Esophagus squamous epithelium (tissue), 5 donors: ENCODE measurements at regions not wholly inside any gene's neighbourhood (a gene's known extent, or its start where the extent isn't known, plus 50 kb on each side); places are given as distances from the start of the nearest gene placed in this dataset.

Source experiments
- DNase-seq: peaks from one replicate; lab custom pipeline; 2025; lab: John Stamatoyannopoulos, UW
- H3K27ac ChIP-seq, 4 donors: fragments of 200-600 bp; sonication (generic); one replicate each; pipeline ENCODE4 v1.5.1; 2016 to 2019; ENCODE audit warnings: mild to moderate bottlenecking in 1 of 4
- H3K27me3 ChIP-seq, 4 donors: fragments of 200-600 bp; sonication (generic); 1 replicate in 3 of 4; 2 replicates in 1 of 4; pipeline versions ENCODE4 v1.5.1 to v1.6.0; 2017 to 2021; ENCODE audit warnings: antibody characterized with exemption in 1 of 4
- H3K36me3 ChIP-seq, 3 donors: fragments of 200-600 bp; sonication (generic); one replicate each; pipeline ENCODE4 v1.5.1; 2016 to 2019
- H3K4me1 ChIP-seq, 3 donors: fragments of 200-600 bp; sonication (generic); one replicate each; pipeline ENCODE4 v1.5.1; 2017 to 2019
- H3K4me3 ChIP-seq, 4 donors: fragments of 200-600 bp; sonication (generic); 1 replicate in 3 of 4; 2 replicates in 1 of 4; pipeline ENCODE4 v1.5.1; 2016 to 2019; ENCODE audit warnings: mild to moderate bottlenecking in 2 of 4, moderate library complexity in 1 of 4
- H3K9me3 ChIP-seq, 3 donors: fragments of 200-600 bp; sonication (generic); one replicate each; pipeline ENCODE4 v1.5.1; 2016 to 2019
- POLR2A ChIP-seq, 4 donors: fragments of 450-650 bp; IDR thresholded peaks; one replicate each; pipeline ENCODE4 v1.6.1; 2017; ENCODE audit warnings: antibody characterized with exemption in 4 of 4, mild to moderate bottlenecking in 4 of 4, moderate library complexity in 3 of 4
- WGBS, 2 donors: methylation state at CpG; one replicate each; pipeline ENCODE4 v1.1.5; 2018; 5-methylcytosine and 5-hydroxymethylcytosine counted together
- intact Hi-C: fragments of 100-400 bp; cut with DNase I; formaldehyde crosslinking; loops from one replicate; pipeline ENCODE4 v1.15.0; 2022
- TF ChIP-seq, protein P1 (sequence below), 6 experiments: fragments of 450-650 bp in 4 of 6; fragments of 200-600 bp in 2 of 6; sonication (generic) in 2 of 6; IDR thresholded peaks; one replicate each; pipeline ENCODE4 v1.5.1; 2016 to 2019; ENCODE audit warnings: antibody characterized with exemption in 6 of 6, mild to moderate bottlenecking in 4 of 6, moderate library complexity in 4 of 6
- donor health status: DM: yes; HTN: yes; CAD: no.

- Histone ChIP-seq H3K4me3 (no peak overlapping the region), H3K36me3 (no peaks in the 10 kb centered on the region), H3K27ac (no peak overlapping the region), H3K9me3 (no peaks in the 10 kb centered on the region), H3K27me3 (no peaks in the 10 kb centered on the region), H3K4me1 (no peaks in the 10 kb centered on the region)
- 81 to 84% methylated on average over 1 of the region's 1 CpG for WGBS, 2 donors
- intact Hi-C loops, result no loop called here
- DNase-seq, result no peak
- TF ChIP-seq POLR2A (IDR thresholded peaks at IDR 0.05), result no peak
- TF ChIP-seq, protein P1, sequence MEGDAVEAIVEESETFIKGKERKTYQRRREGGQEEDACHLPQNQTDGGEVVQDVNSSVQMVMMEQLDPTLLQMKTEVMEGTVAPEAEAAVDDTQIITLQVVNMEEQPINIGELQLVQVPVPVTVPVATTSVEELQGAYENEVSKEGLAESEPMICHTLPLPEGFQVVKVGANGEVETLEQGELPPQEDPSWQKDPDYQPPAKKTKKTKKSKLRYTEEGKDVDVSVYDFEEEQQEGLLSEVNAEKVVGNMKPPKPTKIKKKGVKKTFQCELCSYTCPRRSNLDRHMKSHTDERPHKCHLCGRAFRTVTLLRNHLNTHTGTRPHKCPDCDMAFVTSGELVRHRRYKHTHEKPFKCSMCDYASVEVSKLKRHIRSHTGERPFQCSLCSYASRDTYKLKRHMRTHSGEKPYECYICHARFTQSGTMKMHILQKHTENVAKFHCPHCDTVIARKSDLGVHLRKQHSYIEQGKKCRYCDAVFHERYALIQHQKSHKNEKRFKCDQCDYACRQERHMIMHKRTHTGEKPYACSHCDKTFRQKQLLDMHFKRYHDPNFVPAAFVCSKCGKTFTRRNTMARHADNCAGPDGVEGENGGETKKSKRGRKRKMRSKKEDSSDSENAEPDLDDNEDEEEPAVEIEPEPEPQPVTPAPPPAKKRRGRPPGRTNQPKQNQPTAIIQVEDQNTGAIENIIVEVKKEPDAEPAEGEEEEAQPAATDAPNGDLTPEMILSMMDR (IDR thresholded peaks at IDR 0.05), result no peak
These were observed 76.9 kb upstream of the PSMD7 start for GRCh38 chr16:74219706-74220105.

DNA sequence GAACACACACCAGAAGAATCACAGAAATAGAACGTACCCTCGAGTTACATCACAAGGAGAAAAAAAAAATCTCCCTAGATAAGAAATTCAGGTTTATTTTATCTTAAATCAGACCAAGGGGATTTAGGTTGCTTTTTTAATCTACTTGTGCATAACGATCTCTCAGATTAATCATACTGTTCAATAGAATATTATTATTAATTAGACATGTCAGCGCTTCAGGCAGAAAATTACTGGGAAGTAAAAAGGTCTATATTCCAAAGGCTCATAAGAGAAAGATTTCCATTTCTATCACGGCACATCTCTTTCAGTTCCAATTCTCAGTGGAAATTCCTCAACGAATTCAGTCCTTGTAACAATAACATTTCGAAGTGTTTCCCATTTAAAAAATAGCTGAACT is 77.7 kb upstream of the PSMD7 start:
- no peaks in the 10 kb centered on the region for H3K4me1 ChIP-seq
- H3K9me3 ChIP-seq, result no peaks in the 10 kb centered on the region
- no peaks in the 10 kb centered on the region for H3K27me3 ChIP-seq
- intact Hi-C loops, result no loop called here
- no peaks in the 10 kb centered on the region for H3K36me3 ChIP-seq
- H3K4me3 ChIP-seq, result no peak overlapping the region
- 59 to 68% methylated on average over 7 of the region's 7 CpGs for WGBS, 2 donors
- DNase-seq, result no peak
- TF ChIP-seq, protein P1 (IDR thresholded peaks at IDR 0.05), result no peak
- TF ChIP-seq POLR2A (IDR thresholded peaks at IDR 0.05), result no peak
- no peak overlapping the region for H3K27ac ChIP-seq

DNA sequence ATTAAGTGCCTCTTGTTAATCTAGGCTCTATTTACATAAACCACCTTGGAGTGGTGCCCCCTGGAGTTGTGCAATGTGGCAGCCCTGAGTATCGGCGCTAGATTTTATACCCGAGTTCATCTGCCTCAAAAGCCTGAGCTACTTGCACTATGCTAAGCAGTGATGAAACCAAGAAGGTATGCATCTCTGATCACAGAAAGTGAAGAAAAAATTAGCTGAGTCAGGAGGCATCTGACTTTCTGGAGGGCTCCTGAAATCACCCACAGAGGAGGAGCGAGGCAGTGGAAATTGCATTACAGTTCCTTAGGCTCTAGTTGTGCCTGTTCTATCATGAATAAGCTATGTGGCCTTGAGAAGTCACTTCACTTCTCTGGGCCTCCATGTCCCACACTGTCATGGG is 80.3 kb upstream of the PSMD7 start:
- H3K27ac ChIP-seq, result no peak overlapping the region
- H3K9me3 ChIP-seq, result no peaks in the 10 kb centered on the region
- WGBS, 2 donors, result 82 to 85% methylated on average over 3 to 4 of the region's 4 CpGs
- no peaks in the 10 kb centered on the region for H3K36me3 ChIP-seq
- no peaks in the 10 kb centered on the region for H3K27me3 ChIP-seq
- DNase-seq, result no peak
- TF ChIP-seq, protein P1 (IDR thresholded peaks at IDR 0.05), result no peak
- no peak for TF ChIP-seq POLR2A (IDR thresholded peaks at IDR 0.05)
- no peaks in the 10 kb centered on the region for H3K4me1 ChIP-seq
- intact Hi-C loops, result no loop called here
- H3K4me3 ChIP-seq, result no peak overlapping the region

DNA sequence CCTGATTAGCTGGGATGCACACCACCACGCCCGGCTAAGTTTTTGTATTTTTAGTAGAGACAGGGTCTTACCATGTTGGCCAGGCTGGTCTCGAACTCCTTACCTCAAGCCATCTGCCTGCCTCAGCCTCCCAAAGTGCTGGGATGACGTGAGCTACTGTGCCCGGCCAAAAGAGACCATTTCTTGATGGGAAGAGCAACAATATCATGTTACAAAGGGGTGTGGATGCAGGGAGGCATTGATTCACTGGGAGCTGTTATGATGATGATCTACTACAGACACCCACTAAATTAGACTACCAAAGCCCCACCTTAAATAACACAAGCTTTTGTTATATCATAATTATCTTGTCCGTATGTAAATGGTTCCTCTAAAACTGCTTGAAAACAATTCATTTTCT is 81.4 kb upstream of the PSMD7 start:
- Histone ChIP-seq H3K27ac (no peak overlapping the region), H3K4me1 (no peaks in the 10 kb centered on the region), H3K9me3 (no peaks in the 10 kb centered on the region), H3K4me3 (no peak overlapping the region), H3K27me3 (no peaks in the 10 kb centered on the region), H3K36me3 (no peaks in the 10 kb centered on the region)
- intact Hi-C loops, result no loop called here
- WGBS, 2 donors, result 81 to 88% methylated on average over 4 to 6 of the region's 6 CpGs
- no peak for DNase-seq
- TF ChIP-seq, protein P1 (IDR thresholded peaks at IDR 0.05), result no peak

GRCh38 chr16:74213372-74213771 is 83.2 kb upstream of the PSMD7 start:
- Histone ChIP-seq H3K9me3 (no peaks in the 10 kb centered on the region), H3K27me3 (no peaks in the 10 kb centered on the region), H3K36me3 (no peaks in the 10 kb centered on the region), H3K4me3 (no peak overlapping the region), H3K27ac (no peak overlapping the region), H3K4me1 (no peaks in the 10 kb centered on the region)
- TF ChIP-seq, protein P1 (IDR thresholded peaks at IDR 0.05), result no peak
- TF ChIP-seq POLR2A (IDR thresholded peaks at IDR 0.05), result no peak
- intact Hi-C loops, result no loop called here
- no peak for DNase-seq
- WGBS, 2 donors, result 62 to 82% methylated on average over 3 of the region's 3 CpGs
